Central memory CD8-positive, alpha-beta T cell (primary cell): ENCODE measurements at regions not wholly inside any gene's neighbourhood (a gene's known extent, or its start where the extent isn't known, plus 50 kb on each side); places are given as distances from the start of the nearest gene placed in this dataset.

ENCODE experiments used
- ATAC-seq: fragments of 150-1000 bp; cut with Tn5 transposase; replicated peaks from 2 replicates; pipeline ENCODE4 v1.10.0; 2022; ENCODE audit warnings: mild to moderate bottlenecking, moderate FRiP score, moderate number of reproducible peaks; ENCODE audit not compliant: poor library complexity, severe bottlenecking; ENCODE audit errors: extremely low read depth
- DNase-seq, 2 donors: peaks; one replicate each; pipeline ENCODE4 v3.0.0; 2021; ENCODE audit warnings: low spot score in 2 of 2
- H3K27ac Mint-ChIP-seq: one replicate; pipeline ENCODE4 v1.8.0; 2022; ENCODE audit warnings: low read depth, mild to moderate bottlenecking, moderate library complexity, mixed read lengths
- H3K27me3 Mint-ChIP-seq: one replicate; pipeline ENCODE4 v1.8.0; 2022; ENCODE audit warnings: mixed read lengths
- H3K36me3 Mint-ChIP-seq: one replicate; pipeline ENCODE4 v1.8.0; 2022; ENCODE audit warnings: mild to moderate bottlenecking, moderate library complexity, mixed read lengths; ENCODE audit not compliant: insufficient read depth
- H3K4me1 Mint-ChIP-seq: one replicate; pipeline ENCODE4 v1.8.0; 2022; ENCODE audit warnings: mixed read lengths
- H3K4me3 Mint-ChIP-seq: one replicate; pipeline ENCODE4 v1.8.0; 2022; ENCODE audit warnings: mild to moderate bottlenecking, moderate library complexity, mixed read lengths
- H3K9me3 Mint-ChIP-seq: one replicate; pipeline ENCODE4 v1.8.0; 2022; ENCODE audit warnings: mixed read lengths

DNA sequence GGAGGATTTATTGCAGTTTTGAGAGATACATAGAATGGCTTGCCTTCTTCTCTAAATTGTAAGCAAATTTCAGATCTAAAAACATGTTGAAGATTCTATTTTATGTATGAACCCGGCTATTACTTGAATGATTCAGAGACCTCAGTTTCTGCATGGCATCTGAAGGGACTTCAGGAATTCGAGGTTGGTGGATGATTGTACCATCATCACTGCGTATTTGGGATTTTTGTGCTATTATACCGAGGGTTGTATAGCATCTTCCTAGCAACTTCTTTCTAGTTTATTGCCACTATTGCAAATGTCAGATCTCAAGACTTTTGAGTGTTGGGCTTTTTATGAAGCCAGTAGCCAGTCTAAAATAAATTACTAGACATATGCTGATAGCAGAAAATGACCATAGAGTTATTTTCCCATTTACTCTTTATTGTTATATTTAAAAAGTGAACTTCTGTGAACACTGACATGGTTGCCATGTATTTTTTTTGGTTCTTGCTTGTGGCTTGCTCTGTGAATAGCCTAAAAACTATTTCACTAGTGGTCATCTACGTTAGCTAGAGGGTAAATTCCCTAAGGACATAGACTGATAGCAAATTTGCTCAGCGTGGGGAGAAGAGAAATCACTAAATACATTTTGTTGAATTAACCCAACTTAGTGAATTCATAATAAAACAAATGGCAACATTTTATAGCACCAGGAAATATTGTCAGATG, 70.6 kb upstream of the KLF12 start:
- no peak for DNase-seq
- H3K27me3 Mint-ChIP-seq = no peaks in the 10 kb centered on the region
- H3K9me3 Mint-ChIP-seq = no peaks in the 10 kb centered on the region
- no peaks in the 10 kb centered on the region for H3K4me1 Mint-ChIP-seq
- H3K4me3 Mint-ChIP-seq = no peak overlapping the region
- no peak for ATAC-seq
- no peak overlapping the region for H3K27ac Mint-ChIP-seq
- peaks cover 2% of the 10 kb centered on the region for H3K36me3 Mint-ChIP-seq

DNA sequence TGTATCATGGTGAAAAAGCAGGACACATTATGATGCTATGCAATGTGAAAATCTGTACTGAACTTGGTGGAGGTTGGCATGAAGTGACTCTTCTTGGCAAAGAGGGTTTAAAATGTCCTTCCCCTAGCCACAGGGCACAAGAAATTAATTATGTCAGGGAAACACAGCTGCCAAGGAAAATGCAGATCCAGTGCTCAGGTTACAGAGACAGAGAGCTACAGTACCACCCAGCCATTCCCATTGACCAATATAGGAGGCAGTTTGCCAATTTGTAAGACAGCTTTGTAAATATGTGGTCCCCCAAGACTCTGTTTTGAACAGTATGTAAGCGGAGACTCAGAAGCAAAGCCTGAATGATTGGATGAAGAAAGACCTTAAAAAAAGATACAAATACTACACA, 69.4 kb upstream of the KLF12 start:
- no peak for ATAC-seq
- H3K36me3 Mint-ChIP-seq = peaks cover 2% of the 10 kb centered on the region
- H3K4me3 Mint-ChIP-seq = no peak overlapping the region
- DNase-seq = no peak
- H3K27me3 Mint-ChIP-seq = no peaks in the 10 kb centered on the region
- no peak overlapping the region for H3K27ac Mint-ChIP-seq
- no peaks in the 10 kb centered on the region for H3K9me3 Mint-ChIP-seq
- no peaks in the 10 kb centered on the region for H3K4me1 Mint-ChIP-seq

DNA sequence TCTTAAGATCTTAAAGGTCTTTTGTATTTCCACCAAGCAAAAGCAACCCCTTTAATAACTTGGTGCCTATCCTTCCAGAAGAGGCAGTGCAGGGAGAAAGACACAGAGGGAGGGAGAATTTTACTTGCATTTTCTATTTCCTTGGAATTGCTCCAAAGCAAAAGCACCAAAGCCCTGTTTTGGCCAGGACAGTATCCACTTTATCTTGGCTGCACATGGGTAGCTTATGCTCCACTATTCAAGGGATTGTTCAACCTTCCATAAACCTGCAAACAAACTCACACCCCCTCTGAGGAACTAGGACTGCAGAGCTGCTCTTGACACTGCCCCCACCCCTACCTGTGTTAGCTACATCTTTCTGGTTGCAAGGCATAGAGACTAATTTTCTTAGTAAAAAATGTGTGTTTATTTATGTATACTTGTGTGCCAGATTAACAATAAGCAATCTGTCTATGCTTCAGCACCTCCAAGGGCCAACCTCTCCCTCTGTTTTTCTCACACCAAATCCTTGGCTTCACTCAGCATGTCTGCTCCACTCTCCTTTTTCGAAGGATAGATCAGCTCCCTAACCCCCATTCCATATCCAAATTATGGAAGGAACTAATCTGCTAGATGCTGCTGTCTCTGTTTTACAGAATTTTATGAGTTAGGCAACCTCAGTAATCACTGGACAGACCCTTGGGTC, 68.1 kb upstream of the KLF12 start:
- DNase-seq (no peak), ATAC-seq (no peak)
- Mint-ChIP-seq H3K36me3 (peaks cover 2% of the 10 kb centered on the region), H3K4me1 (no peaks in the 10 kb centered on the region), H3K4me3 (no peak overlapping the region), H3K27ac (no peak overlapping the region), H3K9me3 (no peaks in the 10 kb centered on the region), H3K27me3 (no peaks in the 10 kb centered on the region)

- Mint-ChIP-seq H3K4me3 (no peak overlapping the region), H3K27me3 (no peaks in the 10 kb centered on the region), H3K27ac (no peak overlapping the region), H3K36me3 (peaks cover 2% of the 10 kb centered on the region), H3K4me1 (no peaks in the 10 kb centered on the region), H3K9me3 (no peaks in the 10 kb centered on the region)
- no peak for DNase-seq
- no peak for ATAC-seq
Measured at GRCh38 chr13:74201530-74201929, 67.3 kb upstream of the KLF12 start.

DNA sequence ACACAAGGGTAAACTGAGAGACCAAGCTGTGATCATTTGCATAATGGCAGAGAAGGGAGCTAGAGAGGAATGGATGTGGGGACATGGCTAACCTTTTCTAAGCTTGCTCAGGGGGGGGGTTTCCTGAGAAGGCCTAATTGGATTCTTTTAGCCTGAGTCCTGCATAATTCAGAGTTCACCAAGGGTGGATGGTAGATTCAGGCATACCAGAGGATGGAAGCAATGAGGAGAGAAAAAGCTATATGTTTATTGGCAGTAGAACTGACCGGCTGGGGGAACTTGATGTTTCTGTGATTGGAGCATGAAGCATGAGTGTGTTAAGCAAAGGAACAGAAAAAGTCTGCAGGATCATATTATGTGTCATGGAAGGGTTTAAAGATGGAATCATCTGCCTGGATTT, 65.9 kb upstream of the KLF12 start:
- Mint-ChIP-seq H3K4me1 (no peaks in the 10 kb centered on the region), H3K4me3 (no peak overlapping the region)
- ATAC-seq = no peak

GRCh38 chr13:74197677-74198429, 63.6 kb upstream of the KLF12 start:
- Mint-ChIP-seq H3K27me3 (no peaks in the 10 kb centered on the region), H3K4me3 (no peak overlapping the region), H3K9me3 (no peaks in the 10 kb centered on the region), H3K36me3 (peaks cover 2% of the 10 kb centered on the region), H3K4me1 (peaks cover 6% of the 10 kb centered on the region), H3K27ac (peak overlapping the region; percentile 47)
- DNase-seq = no peak
- ATAC-seq = no peak

More for the DNA sequence above, 65.9 kb upstream of the KLF12 start:
- no peak for DNase-seq
- Mint-ChIP-seq H3K36me3 (peaks cover 2% of the 10 kb centered on the region), H3K27ac (no peak overlapping the region), H3K27me3 (no peaks in the 10 kb centered on the region), H3K9me3 (no peaks in the 10 kb centered on the region)

DNA sequence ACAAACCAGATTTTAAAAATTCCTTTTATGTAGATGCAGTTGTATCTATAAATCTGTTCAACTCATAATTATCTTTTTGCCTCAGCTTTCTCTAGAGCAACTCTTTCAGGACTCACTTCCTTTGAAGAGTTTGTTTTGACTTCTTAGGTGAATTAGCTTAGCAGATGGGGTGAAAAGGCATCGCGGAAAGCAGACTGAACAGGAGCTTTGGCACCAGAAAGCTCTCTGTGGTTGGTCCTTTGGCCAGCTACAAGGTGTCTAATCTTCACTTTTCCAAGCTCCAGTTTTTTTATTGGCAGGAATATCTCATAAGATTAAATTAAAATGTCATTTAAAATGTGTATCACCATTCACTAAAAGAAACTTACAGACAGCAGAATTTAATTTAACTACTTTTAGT, 60.6 kb upstream of the KLF12 start:
- DNase-seq (no peak), ATAC-seq (no peak)
- Mint-ChIP-seq H3K4me1 (peaks cover 17% of the 10 kb centered on the region), H3K36me3 (peaks cover 1% of the 10 kb centered on the region), H3K27me3 (no peaks in the 10 kb centered on the region), H3K27ac (no peak overlapping the region), H3K9me3 (no peaks in the 10 kb centered on the region), H3K4me3 (no peak overlapping the region)

- no peak for DNase-seq
- Mint-ChIP-seq H3K27me3 (no peaks in the 10 kb centered on the region), H3K36me3 (no peaks in the 10 kb centered on the region), H3K4me1 (peaks cover 17% of the 10 kb centered on the region), H3K4me3 (no peak overlapping the region), H3K9me3 (no peaks in the 10 kb centered on the region), H3K27ac (no peak overlapping the region)
- ATAC-seq = no peak
Measured at GRCh38 chr13:74193391-74193790, 59.2 kb upstream of the KLF12 start.

GRCh38 chr13:74191410-74191809, 57.2 kb upstream of the KLF12 start:
- Mint-ChIP-seq H3K4me3 (no peak overlapping the region), H3K27me3 (no peaks in the 10 kb centered on the region), H3K27ac (no peak overlapping the region), H3K4me1 (peaks cover 17% of the 10 kb centered on the region), H3K9me3 (no peaks in the 10 kb centered on the region), H3K36me3 (no peaks in the 10 kb centered on the region)
- DNase-seq (no peak), ATAC-seq (no peak)

- Mint-ChIP-seq H3K4me1 (peaks cover 17% of the 10 kb centered on the region), H3K27ac (no peak overlapping the region), H3K9me3 (no peaks in the 10 kb centered on the region), H3K27me3 (no peaks in the 10 kb centered on the region), H3K4me3 (no peak overlapping the region), H3K36me3 (no peaks in the 10 kb centered on the region)
- DNase-seq (no peak), ATAC-seq (no peak)
Measured at GRCh38 chr13:74190999-74191398, 56.8 kb upstream of the KLF12 start.

DNA sequence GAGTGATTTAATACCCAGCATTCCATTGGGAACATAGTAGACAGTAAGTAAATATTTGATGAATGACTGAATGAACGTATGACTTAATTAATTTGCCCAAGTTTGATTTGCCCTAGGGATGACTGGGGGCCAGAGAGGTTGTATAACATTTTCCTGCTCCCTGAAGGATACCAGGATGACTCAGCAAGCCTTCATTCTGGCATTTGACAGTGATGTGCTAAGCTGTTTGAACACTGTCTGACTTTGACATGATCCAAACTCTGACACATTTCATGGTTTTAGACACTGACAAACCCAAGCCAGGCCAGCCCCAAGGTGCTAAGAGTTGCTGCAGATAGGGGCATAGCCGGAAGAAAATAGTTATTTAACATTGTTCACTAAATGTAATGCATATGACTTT, 53.4 kb upstream of the KLF12 start:
- ATAC-seq (no peak), DNase-seq (no peak)
- Mint-ChIP-seq H3K4me3 (no peak overlapping the region), H3K36me3 (no peaks in the 10 kb centered on the region), H3K4me1 (peaks cover 11% of the 10 kb centered on the region), H3K27me3 (no peaks in the 10 kb centered on the region), H3K9me3 (no peaks in the 10 kb centered on the region), H3K27ac (no peak overlapping the region)

DNA sequence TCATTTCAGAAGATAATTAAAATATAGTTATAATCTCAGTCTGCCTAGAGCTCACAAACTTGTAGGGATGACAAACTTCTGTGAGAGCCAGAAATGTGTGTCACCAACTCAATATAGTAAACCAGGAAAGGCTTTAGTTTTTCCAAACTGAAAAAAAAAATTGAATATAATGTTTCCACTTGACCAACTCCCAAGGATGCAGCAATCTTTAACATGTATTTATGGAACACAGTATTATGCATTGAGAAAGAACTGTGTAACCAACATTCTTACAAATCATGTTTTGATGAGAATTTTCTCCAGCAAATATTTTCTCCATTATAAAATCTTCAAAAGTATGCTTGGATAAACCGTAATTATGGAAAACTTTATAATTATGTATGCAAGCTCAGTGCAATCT, 50.1 kb upstream of the KLF12 start:
- H3K4me3 Mint-ChIP-seq = no peak overlapping the region
- H3K4me1 Mint-ChIP-seq = no peaks in the 10 kb centered on the region
- H3K27ac Mint-ChIP-seq = no peak overlapping the region
- ATAC-seq = no peak
- no peaks in the 10 kb centered on the region for H3K9me3 Mint-ChIP-seq
- no peak for DNase-seq
- H3K36me3 Mint-ChIP-seq = no peaks in the 10 kb centered on the region
- H3K27me3 Mint-ChIP-seq = no peaks in the 10 kb centered on the region
